ENCODE measurements at regions not wholly inside any gene's neighbourhood (a gene's known extent, or its start where the extent isn't known, plus 50 kb on each side); places are given as distances from the start of the nearest gene placed in this dataset.

DNA sequence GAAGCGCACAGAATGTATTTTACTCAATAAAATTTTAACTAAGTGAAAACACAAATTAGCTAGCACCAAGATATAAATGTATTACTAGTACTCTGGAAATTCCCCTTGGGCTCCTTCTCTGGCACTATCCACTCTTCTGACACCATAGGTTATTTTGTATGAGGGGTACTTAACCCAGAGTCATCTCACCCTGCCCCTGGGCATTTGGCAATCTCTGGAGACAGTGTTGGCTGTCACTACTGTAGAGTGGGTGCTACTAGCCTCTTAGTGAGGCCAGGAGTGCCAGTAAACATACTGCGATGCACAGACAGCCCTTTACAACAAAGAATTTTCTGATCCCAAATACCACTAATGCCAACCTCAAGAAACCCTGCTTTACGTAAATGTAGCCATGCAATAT lies 246.3 kb upstream of the KBTBD8 start:
- intact Hi-C loops (cut with micrococcal nuclease; ENCODE audit: unreplicated experiment) = no loop called here
- Histone ChIP-seq H3K36me3 (ENCODE audit: control insufficient read depth, insufficient read depth, low read length) (no peaks in the 10 kb centered on the region), H3K27me3 (replicated peaks; ENCODE audit: control insufficient read depth, insufficient read depth, low read length) (no peaks in the 10 kb centered on the region), H3K9me3 (no peaks in the 10 kb centered on the region), H3K4me1 (0 out of 2 replicates have a peak, but pooled peaks cover 7% of the 10 kb centered on the region), H3K4me3 (ENCODE audit: low read depth, low read length) (no peak overlapping the region)
- H3K36me3 Mint-ChIP-seq (ENCODE audit: insufficient read depth, unreplicated experiment) = no peaks in the 10 kb centered on the region
- no peak for DNase-seq
- CTCF ChIA-PET = interaction anchor here (1.0 kb wide), 1 partner anchor 70 kb away, joined by 3 read pairs; no protein-coding TSS in a partner anchor
- H3K4me1 Mint-ChIP-seq (ENCODE audit: low read depth, unreplicated experiment) = no peaks in the 10 kb centered on the region
- POLR2A ChIA-PET = no interaction called here
- H3K4me3 Mint-ChIP-seq (ENCODE audit: unreplicated experiment) = no peak overlapping the region
- TF ChIP-seq CTCF (IDR thresholded peaks at IDR 0.05; ENCODE audit: insufficient read depth in 1 of 2, low read depth in 1 of 2, low read length in 1 of 2, severe bottlenecking in 1 of 2, unreplicated experiment in 1 of 2) = no peak
- H3K9me3 Mint-ChIP-seq (ENCODE audit: unreplicated experiment) = no peaks in the 10 kb centered on the region
- H3K27ac Mint-ChIP-seq (ENCODE audit: unreplicated experiment) = no peak overlapping the region
- H3K27me3 Mint-ChIP-seq (ENCODE audit: insufficient read depth, unreplicated experiment) = no peaks in the 10 kb centered on the region
- BruUV-seq (replicated peaks) = no TSS peak

DNA sequence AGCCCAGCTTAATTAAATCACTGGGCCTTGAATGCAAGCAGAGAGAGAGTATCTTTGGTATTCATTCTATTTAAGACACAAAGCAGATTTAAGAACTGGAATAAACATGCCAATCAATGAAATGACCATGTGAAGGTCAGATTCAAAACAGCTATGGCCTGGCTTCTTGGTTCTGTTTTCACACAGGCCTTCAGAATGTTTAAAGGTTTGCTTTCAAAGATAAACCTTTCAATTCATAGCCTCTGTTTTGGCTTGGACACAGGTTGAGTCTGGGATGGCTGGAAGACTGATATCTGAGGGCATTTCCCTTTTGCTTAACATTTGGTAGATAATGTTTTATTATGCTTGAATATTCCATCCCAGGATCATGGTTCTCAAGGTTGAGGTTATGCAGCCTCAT lies 244.4 kb upstream of the KBTBD8 start:
- POLR2A ChIA-PET = no interaction called here
- Mint-ChIP-seq H3K9me3 (ENCODE audit: unreplicated experiment) (no peaks in the 10 kb centered on the region), H3K27ac (ENCODE audit: unreplicated experiment) (no peak overlapping the region), H3K4me1 (ENCODE audit: low read depth, unreplicated experiment) (no peaks in the 10 kb centered on the region), H3K4me3 (ENCODE audit: unreplicated experiment) (no peak overlapping the region), H3K36me3 (ENCODE audit: insufficient read depth, unreplicated experiment) (no peaks in the 10 kb centered on the region), H3K27me3 (ENCODE audit: insufficient read depth, unreplicated experiment) (no peaks in the 10 kb centered on the region)
- H3K9me3 ChIP-seq = no peaks in the 10 kb centered on the region
- H3K36me3 ChIP-seq (ENCODE audit: control insufficient read depth, insufficient read depth, low read length) = no peaks in the 10 kb centered on the region
- no peak for DNase-seq
- intact Hi-C loops (cut with micrococcal nuclease; ENCODE audit: unreplicated experiment) = no loop called here
- no peak overlapping the region for H3K4me3 ChIP-seq (ENCODE audit: low read depth, low read length)
- no peaks in the 10 kb centered on the region for H3K27me3 ChIP-seq (replicated peaks; ENCODE audit: control insufficient read depth, insufficient read depth, low read length)
- H3K4me1 ChIP-seq = 0 out of 2 replicates have a peak, but pooled peaks cover 7% of the 10 kb centered on the region
- BruUV-seq (replicated peaks) = no TSS peak
- CTCF ChIA-PET = no interaction called here
- no peak for TF ChIP-seq CTCF (IDR thresholded peaks at IDR 0.05; ENCODE audit: insufficient read depth in 1 of 2, low read depth in 1 of 2, low read length in 1 of 2, severe bottlenecking in 1 of 2, unreplicated experiment in 1 of 2)

DNA sequence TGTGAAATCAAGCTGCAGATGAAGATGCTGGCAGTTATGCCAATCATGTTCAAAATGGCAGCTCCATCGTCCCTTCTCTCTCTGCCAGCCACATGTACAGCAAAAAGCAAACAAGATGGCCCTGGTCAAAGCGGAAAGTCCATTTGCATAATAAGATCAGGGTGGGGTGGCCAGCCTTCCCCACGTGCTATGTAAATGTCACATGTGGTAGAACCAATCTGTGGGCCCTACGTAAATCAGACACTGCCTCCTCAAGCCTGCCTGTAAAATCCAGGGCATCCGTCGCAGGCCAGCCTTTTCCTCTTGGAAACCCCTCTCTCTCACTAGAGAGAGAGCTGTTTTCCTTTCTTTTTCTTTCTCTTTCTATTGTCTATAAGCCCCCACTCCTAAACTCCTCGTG lies 243.5 kb upstream of the KBTBD8 start:
- Mint-ChIP-seq H3K4me1 (ENCODE audit: low read depth, unreplicated experiment) (no peaks in the 10 kb centered on the region), H3K36me3 (ENCODE audit: insufficient read depth, unreplicated experiment) (no peaks in the 10 kb centered on the region), H3K27me3 (ENCODE audit: insufficient read depth, unreplicated experiment) (no peaks in the 10 kb centered on the region), H3K27ac (ENCODE audit: unreplicated experiment) (no peak overlapping the region), H3K9me3 (ENCODE audit: unreplicated experiment) (no peaks in the 10 kb centered on the region), H3K4me3 (ENCODE audit: unreplicated experiment) (no peak overlapping the region)
- no peaks in the 10 kb centered on the region for H3K27me3 ChIP-seq (replicated peaks; ENCODE audit: control insufficient read depth, insufficient read depth, low read length)
- ChIA-PET POLR2A (no interaction called here), CTCF (no interaction called here)
- H3K4me3 ChIP-seq (ENCODE audit: low read depth, low read length) = no peak overlapping the region
- H3K36me3 ChIP-seq (ENCODE audit: control insufficient read depth, insufficient read depth, low read length) = no peaks in the 10 kb centered on the region
- intact Hi-C loops (cut with micrococcal nuclease; ENCODE audit: unreplicated experiment) = no loop called here
- 0 out of 2 replicates have a peak, but pooled peaks cover 7% of the 10 kb centered on the region for H3K4me1 ChIP-seq
- no peak for DNase-seq
- no peak for TF ChIP-seq CTCF (IDR thresholded peaks at IDR 0.05; ENCODE audit: insufficient read depth in 1 of 2, low read depth in 1 of 2, low read length in 1 of 2, severe bottlenecking in 1 of 2, unreplicated experiment in 1 of 2)
- H3K9me3 ChIP-seq = no peaks in the 10 kb centered on the region
- BruUV-seq (replicated peaks) = no TSS peak
